HepG2 (cell line): ENCODE measurements at regions not wholly inside any gene's neighbourhood (a gene's known extent, or its start where the extent isn't known, plus 50 kb on each side); places are given as distances from the start of the nearest gene placed in this dataset.

Source experiments
- ATAC-seq: fragments of 200-7000 bp; cut with Tn5 transposase; 3 replicates; pipeline ENCODE4 v1.9.1; 2020; ENCODE audit warnings: mild to moderate bottlenecking, moderate library complexity
- BruUV-seq: library from RNA; stranded (reverse); fragments of 400-500 nt; replicated peaks from 2 replicates; lab custom pipeline; 2021; lab: Mats Ljungman, UMichigan
- CTCF ChIA-PET: fragments of 300-600 bp; formaldehyde crosslinking; extraction: SDS; loops from one replicate; lab custom pipeline; 2021; ENCODE audit warnings: low total read pairs, inconsistent platforms, low intra/inter-chr PET ratio; lab: Yijun Ruan, JAX
- POLR2A ChIA-PET: fragments of 350-600 bp; sonication (Branson Sonifier 250); formaldehyde crosslinking; loops from one replicate; lab custom pipeline; 2020; ENCODE audit warnings: antibody characterized with exemption, inconsistent platforms; lab: Yijun Ruan, JAX
- DNase-seq: peaks from one replicate; pipeline ENCODE4 v3.0.0-alpha.2; 2015; ENCODE audit warnings: low spot score
- FAIRE-seq: peaks from 3 replicates; lab custom pipeline; 2011; peaks lifted over from hg19 to GRCh38; lab: Jason Lieb, UNC
- H2AFZ ChIP-seq: one replicate; pipeline ENCODE4 v1.6.1; 2011; ENCODE audit warnings: low read length, inconsistent platforms
- H3K27ac ChIP-seq: fragments of 300-600 bp; 3 replicates; pipeline ENCODE4 v1.8.0; 2011; ENCODE audit warnings: mixed run types, mild to moderate bottlenecking, mixed read lengths, low read length, inconsistent platforms; ENCODE audit not compliant: insufficient read depth; ENCODE audit errors: extremely low read length
- H3K27me3 ChIP-seq, 2 experiments: fragments of 200-600 bp in 1 of 2; 2 replicates in 1 of 2; 3 replicates in 1 of 2; pipeline versions ENCODE4 v1.6.0 to v1.8.0; 2011; ENCODE audit warnings: low read length in 2 of 2, mild to moderate bottlenecking in 2 of 2, moderate library complexity in 2 of 2, inconsistent platforms in 1 of 2; ENCODE audit not compliant: insufficient read depth in 2 of 2, control insufficient read depth in 1 of 2
- H3K36me3 ChIP-seq, 2 experiments: fragments of 200-600 bp in 1 of 2; replicated peaks in 1 of 2; 2 replicates in 1 of 2; 3 replicates in 1 of 2; pipeline versions ENCODE4 v1.5.1 to v1.8.0; 2011; ENCODE audit warnings: low read length in 2 of 2, inconsistent platforms in 1 of 2; ENCODE audit not compliant: insufficient read depth in 2 of 2, control insufficient read depth in 1 of 2
- H3K4me1 ChIP-seq: 2 replicates; pipeline ENCODE4 v1.5.1; 2012; ENCODE audit warnings: low read length, inconsistent platforms; ENCODE audit not compliant: insufficient read depth
- H3K4me2 ChIP-seq: 2 replicates; pipeline ENCODE4 v1.6.0; 2011; ENCODE audit warnings: low read depth, low read length, inconsistent platforms
- H3K4me3 ChIP-seq, 3 experiments: fragments of 200-600 bp in 1 of 3; sonication (generic), shearing (Covaris generic) in 1 of 3; replicated peaks in 1 of 3; 2 replicates each; pipeline ENCODE4 v1.5.1; 2011 to 2016; ENCODE audit warnings: low read length in 3 of 3, inconsistent platforms in 2 of 3, low read depth in 2 of 3, mild to moderate bottlenecking in 2 of 3, control low read depth in 1 of 3, mixed read lengths in 1 of 3; ENCODE audit not compliant: insufficient read depth in 1 of 3
- H3K79me2 ChIP-seq: one replicate; pipeline ENCODE4 v1.6.1; 2011; ENCODE audit warnings: low read length, inconsistent platforms; ENCODE audit not compliant: insufficient read depth
- H3K9ac ChIP-seq: 2 replicates; pipeline ENCODE4 v1.6.0; 2011; ENCODE audit warnings: mild to moderate bottlenecking, low read depth, low read length, inconsistent platforms; ENCODE audit not compliant: insufficient read depth
- H3K9me3 ChIP-seq: 2 replicates; pipeline ENCODE4 v1.5.1; 2012; ENCODE audit warnings: mild to moderate bottlenecking, low read length
- H4K20me1 ChIP-seq: 2 replicates; pipeline ENCODE4 v1.6.0; 2011; ENCODE audit warnings: inconsistent platforms, mild to moderate bottlenecking, low read length, moderate library complexity; ENCODE audit not compliant: insufficient read depth
- ZNF337 ChIP-seq: sonication (generic); formaldehyde crosslinking; IDR thresholded peaks from 2 replicates; pipeline ENCODE4 v1.5.1; 2020; ENCODE audit warnings: missing genetic modification reagents, low read depth, mild to moderate bottlenecking, borderline replicate concordance
- WGBS: methylation state at CpG from one replicate; pipeline ENCODE4 v1.1.6; 2017; ENCODE audit warnings: low lambda C conversion rate; 5-methylcytosine and 5-hydroxymethylcytosine counted together
- in situ Hi-C: cut with HindIII; loops from 2 replicates; pipeline ENCODE4 v1.10.0; 2017; ENCODE audit warnings: low pct_unique_long_range_greater_than_20kb; ENCODE audit not compliant: extremely low pct_ligation_motif_present
- intact Hi-C: fragments of 100-400 bp; cut with micrococcal nuclease; formaldehyde crosslinking; loops from one replicate; pipeline ENCODE4 v1.10.0; 2022; ENCODE audit not compliant: unreplicated experiment
- TF ChIP-seq, protein P1 (sequence below): sonication (generic); formaldehyde crosslinking; IDR thresholded peaks from 2 replicates; pipeline ENCODE4 v1.8.1; 2022; ENCODE audit warnings: low read depth, mild to moderate bottlenecking, missing genetic modification reagents
- TF ChIP-seq, protein P2 (sequence below): fragments of 450-650 bp; IDR thresholded peaks from 2 replicates; pipeline ENCODE4 v1.6.1; 2017; ENCODE audit warnings: mild to moderate bottlenecking

DNA sequence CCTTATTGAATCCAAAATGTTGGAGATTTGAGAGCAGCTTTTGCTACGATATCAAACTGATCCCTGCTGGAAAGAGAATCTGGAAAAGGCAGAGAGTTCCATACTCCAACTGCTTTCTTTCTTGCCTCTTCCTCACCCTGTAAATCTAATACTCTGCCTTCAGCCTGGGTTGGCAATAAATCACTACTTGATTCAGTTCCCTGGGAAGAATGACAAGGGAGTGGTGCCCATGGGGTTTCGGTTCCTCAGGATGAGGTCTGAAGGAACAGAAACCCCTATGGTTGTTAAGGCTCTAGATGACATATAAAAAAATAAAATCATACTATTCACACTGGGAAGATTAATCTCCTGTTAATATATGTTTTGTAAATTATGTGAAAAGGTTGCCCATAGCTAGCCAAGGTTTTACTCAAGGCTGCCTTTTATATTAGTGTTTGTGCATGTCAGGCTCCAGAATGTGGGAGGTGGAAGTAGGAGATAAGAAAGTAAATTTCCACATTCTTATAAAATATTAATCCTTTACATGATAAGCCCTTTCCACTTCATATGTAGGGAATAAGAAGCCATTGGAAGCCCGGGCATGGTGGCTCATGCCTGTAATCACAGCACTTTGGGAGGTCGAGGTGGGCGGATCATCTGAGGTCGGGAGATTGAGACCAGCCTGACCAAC lies 106.2 kb upstream of the CACNA2D1 start:
- FAIRE-seq, result no peak
- no peak for ATAC-seq
- H3K36me3 ChIP-seq, result no peaks in the 10 kb centered on the region
- H3K27me3 ChIP-seq, result no peaks in the 10 kb centered on the region
- WGBS, result 1% methylated on average over 4 of the region's 6 CpGs
- no peak overlapping the region for H3K9ac ChIP-seq
- H3K4me2 ChIP-seq, result no peak overlapping the region
- no peak overlapping the region for H3K4me3 ChIP-seq
- H3K4me1 ChIP-seq, result no peaks in the 10 kb centered on the region
- H2AFZ ChIP-seq, result no peak overlapping the region
- in situ Hi-C loops (loop anchor here (25.0 kb wide), 1 partner anchor 1062 kb away; no protein-coding TSS in a partner anchor), intact Hi-C loops (no loop called here)
- ChIA-PET CTCF (no interaction called here), POLR2A (no interaction called here)
- no peak for DNase-seq
- BruUV-seq, result no TSS peak
- H3K79me2 ChIP-seq, result no peaks in the 10 kb centered on the region
- no peak overlapping the region for H3K27ac ChIP-seq
- no peaks in the 10 kb centered on the region for H4K20me1 ChIP-seq
- H3K9me3 ChIP-seq, result no peaks in the 10 kb centered on the region; the same call in 1 of the 2 replicates
- TF ChIP-seq, protein P1, sequence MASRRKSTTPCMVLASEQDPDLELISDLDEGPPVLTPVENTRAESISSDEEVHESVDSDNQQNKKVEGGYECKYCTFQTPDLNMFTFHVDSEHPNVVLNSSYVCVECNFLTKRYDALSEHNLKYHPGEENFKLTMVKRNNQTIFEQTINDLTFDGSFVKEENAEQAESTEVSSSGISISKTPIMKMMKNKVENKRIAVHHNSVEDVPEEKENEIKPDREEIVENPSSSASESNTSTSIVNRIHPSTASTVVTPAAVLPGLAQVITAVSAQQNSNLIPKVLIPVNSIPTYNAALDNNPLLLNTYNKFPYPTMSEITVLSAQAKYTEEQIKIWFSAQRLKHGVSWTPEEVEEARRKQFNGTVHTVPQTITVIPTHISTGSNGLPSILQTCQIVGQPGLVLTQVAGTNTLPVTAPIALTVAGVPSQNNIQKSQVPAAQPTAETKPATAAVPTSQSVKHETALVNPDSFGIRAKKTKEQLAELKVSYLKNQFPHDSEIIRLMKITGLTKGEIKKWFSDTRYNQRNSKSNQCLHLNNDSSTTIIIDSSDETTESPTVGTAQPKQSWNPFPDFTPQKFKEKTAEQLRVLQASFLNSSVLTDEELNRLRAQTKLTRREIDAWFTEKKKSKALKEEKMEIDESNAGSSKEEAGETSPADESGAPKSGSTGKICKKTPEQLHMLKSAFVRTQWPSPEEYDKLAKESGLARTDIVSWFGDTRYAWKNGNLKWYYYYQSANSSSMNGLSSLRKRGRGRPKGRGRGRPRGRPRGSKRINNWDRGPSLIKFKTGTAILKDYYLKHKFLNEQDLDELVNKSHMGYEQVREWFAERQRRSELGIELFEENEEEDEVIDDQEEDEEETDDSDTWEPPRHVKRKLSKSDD (CRISPR knock-in tag), result no peak
- TF ChIP-seq, protein P2, sequence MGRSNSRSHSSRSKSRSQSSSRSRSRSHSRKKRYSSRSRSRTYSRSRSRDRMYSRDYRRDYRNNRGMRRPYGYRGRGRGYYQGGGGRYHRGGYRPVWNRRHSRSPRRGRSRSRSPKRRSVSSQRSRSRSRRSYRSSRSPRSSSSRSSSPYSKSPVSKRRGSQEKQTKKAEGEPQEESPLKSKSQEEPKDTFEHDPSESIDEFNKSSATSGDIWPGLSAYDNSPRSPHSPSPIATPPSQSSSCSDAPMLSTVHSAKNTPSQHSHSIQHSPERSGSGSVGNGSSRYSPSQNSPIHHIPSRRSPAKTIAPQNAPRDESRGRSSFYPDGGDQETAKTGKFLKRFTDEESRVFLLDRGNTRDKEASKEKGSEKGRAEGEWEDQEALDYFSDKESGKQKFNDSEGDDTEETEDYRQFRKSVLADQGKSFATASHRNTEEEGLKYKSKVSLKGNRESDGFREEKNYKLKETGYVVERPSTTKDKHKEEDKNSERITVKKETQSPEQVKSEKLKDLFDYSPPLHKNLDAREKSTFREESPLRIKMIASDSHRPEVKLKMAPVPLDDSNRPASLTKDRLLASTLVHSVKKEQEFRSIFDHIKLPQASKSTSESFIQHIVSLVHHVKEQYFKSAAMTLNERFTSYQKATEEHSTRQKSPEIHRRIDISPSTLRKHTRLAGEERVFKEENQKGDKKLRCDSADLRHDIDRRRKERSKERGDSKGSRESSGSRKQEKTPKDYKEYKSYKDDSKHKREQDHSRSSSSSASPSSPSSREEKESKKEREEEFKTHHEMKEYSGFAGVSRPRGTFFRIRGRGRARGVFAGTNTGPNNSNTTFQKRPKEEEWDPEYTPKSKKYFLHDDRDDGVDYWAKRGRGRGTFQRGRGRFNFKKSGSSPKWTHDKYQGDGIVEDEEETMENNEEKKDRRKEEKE, result no peak
- no peak for TF ChIP-seq ZNF337 (CRISPR knock-in tag)
